ENCODE measurements at regions not wholly inside any gene's neighbourhood (a gene's known extent, or its start where the extent isn't known, plus 50 kb on each side); places are given as distances from the start of the nearest gene placed in this dataset.
A peak's percentile ranks its signal among the peaks of the same experiment; 100 is the strongest.

- FAIRE-seq: peak; percentile 46
These were observed 510.4 kb upstream of the ARGLU1 start for GRCh38 chr13:107078229-107078765.

DNA sequence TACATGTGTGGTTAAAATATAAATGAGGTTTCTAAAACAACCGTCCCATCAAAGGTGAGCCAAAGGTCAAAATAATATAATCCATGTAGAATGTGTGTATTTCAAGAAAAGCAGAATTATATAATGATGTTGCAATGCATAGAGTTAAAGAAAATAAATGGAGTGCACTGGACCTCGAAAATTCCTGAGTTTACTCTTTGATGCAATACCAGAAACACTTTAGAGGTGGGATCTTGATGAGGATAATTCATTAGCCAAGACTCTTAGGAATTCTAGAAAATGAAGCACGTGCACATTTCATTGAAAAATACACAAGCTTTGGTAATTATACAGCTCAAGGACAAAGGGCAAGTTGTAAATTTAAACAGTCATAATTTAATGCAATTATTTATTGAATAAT is 508.9 kb upstream of the ARGLU1 start:
- FAIRE-seq: no peak

GRCh38 chr13:107075576-107075975 is 507.6 kb upstream of the ARGLU1 start:
- no peak for FAIRE-seq

DNA sequence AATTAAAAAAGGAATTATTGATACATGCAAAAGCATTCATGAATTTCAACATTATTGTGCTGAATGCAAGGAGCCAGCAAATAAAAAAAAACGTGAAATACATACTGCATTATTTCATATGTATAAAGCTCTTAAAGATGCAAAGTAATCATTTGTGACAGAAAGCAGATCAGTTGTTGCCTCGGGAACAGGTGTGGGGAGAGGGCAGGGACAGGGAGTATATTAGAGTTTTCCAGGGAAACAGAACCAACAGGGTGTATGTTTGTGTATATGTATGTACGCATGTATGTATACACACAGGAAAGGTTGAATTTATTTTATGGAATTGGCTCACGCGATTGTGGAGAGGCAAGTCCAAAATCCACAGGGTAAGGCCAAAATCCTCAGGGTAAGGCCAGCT is 502.9 kb upstream of the ARGLU1 start:
- no peak for FAIRE-seq

GRCh38 chr13:107069108-107069776 is 501.3 kb upstream of the ARGLU1 start:
- no peak for FAIRE-seq

- no peak for FAIRE-seq
These were observed 499.4 kb upstream of the ARGLU1 start for GRCh38 chr13:107067381-107067780.

DNA sequence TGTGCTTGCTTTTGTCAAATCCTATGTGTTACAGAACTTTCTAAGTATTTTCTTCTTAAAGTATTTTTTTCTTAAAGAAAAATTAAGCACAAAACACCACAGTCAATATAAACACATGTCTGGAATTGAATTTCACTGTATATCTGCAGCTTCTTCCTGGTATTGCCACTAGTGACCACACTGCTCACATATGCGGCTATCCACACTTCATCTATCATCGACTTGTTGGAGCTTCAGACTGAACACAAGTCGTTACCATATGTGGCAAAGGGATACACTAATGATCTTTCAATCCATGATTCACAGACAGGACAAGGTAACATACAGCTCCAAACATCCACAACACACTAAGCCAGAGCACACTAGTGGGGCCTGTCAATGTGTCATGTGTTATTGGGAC is 498.4 kb upstream of the ARGLU1 start:
- no peak for FAIRE-seq

DNA sequence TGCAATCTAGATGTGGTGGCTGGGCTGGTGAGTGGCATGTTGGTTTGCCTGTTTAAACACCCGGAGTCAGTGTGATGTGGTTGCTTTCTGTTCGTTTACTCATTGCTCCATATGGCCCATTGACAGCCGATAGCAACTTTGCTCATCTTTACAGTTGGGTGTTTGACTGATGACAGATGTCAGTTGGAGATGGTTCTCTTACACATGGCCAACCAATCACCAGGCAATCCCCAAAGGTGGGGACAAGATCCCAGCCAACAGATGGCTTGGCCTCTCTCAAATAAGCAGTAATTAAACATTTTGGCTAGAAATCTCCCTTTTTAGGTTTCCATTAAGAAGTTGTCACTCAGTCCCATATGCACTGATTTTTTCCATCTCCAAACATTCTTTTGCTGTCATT is 497.1 kb upstream of the ARGLU1 start:
- no peak for FAIRE-seq

- FAIRE-seq: no peak
These were observed 489.2 kb upstream of the ARGLU1 start for GRCh38 chr13:107057028-107057631.

- peak; percentile 93 for FAIRE-seq
These were observed 475.4 kb upstream of the ARGLU1 start for GRCh38 chr13:107043021-107043956.

DNA sequence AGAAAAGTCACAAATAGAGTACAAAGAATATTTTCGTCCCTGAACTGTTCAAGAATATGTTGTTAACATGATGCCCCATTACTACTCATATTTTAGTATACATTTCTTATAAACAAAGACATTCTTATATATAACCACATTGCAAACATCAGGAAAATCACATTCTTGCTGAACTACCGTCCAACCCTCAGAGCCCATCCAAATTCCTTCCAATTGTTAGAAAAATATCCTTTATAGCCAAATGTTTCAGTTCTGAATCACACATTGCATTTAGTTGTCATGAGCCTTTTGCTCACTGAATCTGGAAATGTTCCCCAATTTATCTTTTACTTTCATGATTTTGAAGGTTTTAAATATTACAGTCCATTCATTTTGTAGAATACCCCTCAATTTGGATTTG is 467.8 kb upstream of the ARGLU1 start:
- no peak for FAIRE-seq

DNA sequence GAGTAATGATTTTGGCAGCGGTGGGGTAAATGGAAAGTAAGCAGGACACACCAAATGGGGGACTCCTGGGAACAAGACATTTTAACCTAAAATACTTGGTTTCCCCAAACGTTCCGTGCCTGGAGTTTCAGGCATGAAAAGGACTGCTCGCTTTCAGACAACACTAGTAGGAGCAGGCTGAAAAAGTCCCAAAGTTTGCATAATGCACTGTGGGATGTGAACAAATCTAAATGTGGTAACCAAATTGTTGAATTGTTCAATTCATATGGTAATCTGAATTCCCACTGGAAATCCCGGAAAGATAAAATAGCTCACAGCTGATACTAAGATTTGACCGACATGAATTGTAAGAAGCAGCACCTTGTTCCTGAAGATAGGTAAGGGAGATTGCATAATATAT is 467.2 kb upstream of the ARGLU1 start:
- FAIRE-seq: no peak

GRCh38 chr13:107034236-107034872 is 466.4 kb upstream of the ARGLU1 start:
- FAIRE-seq: no peak

GRCh38 chr13:107031716-107032115 is 463.8 kb upstream of the ARGLU1 start:
- no peak for FAIRE-seq

DNA sequence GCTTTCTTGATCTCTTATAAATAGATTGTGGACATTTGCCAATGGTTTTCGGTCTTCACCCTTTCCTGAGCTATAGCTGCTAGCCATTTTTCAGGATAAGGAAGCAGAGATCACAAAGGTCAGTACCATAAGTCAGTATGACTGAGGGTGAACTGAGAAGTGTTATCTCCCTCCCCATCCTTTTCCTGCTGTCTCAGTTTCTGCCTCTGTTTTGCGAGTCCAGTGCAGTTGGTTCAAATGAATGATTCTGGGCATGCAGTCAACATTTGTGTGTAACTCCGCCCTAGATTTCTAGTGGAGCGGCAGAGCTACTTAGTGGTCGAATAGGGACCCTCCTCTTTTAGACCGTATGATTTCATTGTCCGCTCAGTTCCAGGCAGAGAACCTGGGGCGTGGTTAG is 460.8 kb upstream of the ARGLU1 start:
- FAIRE-seq: no peak

- FAIRE-seq: peak; percentile 4
These were observed 458.1 kb upstream of the ARGLU1 start for GRCh38 chr13:107025991-107026390.

- no peak for FAIRE-seq
These were observed 455.4 kb upstream of the ARGLU1 start for GRCh38 chr13:107023335-107023734.

DNA sequence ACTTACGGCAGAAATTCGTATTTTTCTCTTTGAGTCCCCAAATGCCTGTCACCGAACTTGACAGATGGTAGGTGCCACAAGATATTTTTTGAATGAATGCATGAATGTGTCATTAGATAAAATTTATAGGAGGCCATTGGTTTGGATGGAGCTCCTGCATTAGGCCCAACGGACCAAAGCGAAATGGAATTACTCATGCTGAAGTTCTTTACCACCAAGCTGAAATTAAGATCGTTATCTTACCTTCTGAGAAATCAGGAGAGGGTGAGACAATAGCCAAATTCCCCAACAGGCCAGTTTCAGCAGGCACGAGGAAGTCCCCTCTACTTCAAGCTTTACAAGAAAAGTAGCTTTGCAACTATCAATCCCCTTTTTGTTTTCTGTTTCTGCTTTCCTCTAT is 452.5 kb upstream of the ARGLU1 start:
- FAIRE-seq: no peak

DNA sequence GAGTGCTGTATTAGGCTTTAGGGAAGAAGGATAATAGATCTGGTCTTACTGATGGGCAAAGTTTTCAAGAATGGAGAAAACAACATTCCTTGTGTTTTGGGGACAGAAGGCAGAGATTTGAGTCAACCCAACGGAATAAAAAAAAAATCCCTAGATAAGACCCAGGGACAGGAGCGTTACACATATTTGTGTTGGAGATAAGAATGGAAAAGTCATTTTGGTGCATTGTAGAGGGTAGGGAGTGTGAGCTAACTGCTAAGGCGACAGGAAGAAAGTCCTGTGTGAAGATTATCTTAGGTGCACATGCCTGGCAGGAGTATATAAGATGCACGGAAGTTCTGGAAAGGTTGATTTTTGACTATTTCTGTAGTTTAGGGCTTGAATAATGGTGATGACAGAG is 450.3 kb upstream of the ARGLU1 start:
- FAIRE-seq: no peak

DNA sequence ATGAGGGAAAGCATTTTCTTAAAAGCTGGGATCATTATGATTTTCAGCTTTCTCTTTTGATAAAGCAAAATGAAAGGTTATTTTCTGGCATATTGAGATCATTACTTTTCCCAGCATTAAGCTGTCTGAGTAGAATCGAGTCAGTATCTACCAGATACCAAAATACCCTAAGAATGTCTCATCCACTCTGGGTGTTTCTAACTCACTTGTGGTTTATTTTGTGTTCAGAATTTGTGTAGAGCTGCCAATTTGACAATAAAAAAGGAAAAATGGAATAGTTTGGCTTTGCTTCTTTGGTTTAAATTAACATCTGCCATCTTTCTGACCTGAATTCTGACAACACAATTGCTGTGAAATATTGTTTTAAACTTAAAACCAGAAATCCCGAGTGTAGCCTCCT is 438.7 kb upstream of the ARGLU1 start:
- FAIRE-seq: no peak

GRCh38 chr13:107005577-107005976 is 437.6 kb upstream of the ARGLU1 start:
- FAIRE-seq: no peak

- FAIRE-seq: no peak
These were observed 436.0 kb upstream of the ARGLU1 start for GRCh38 chr13:107003911-107004310.

DNA sequence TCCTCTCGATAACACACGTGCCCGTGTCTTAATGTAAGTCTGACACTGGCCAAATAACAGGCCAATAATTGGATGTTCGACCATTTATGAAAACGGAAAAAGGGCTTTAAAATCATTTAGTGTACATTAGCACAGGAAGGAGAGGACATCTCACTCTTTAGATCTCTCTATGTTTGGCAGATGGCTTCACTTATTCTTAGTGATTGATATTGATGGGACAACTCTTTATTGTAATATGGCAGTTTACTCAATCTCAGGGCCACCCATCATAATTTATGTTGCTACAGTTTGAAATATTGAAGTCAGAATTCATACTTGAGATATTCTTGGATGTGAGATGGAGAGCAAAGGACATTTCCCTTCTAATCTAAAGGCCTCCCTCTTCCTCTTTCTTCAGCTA is 430.7 kb upstream of the ARGLU1 start:
- no peak for FAIRE-seq
